Activated CD4-positive, CD25-positive, alpha-beta regulatory T cell treated with anti-CD3 and anti-CD28 coated beads, Interleukin-2, amount 50 U/mL, for 16 hours (primary cell): ENCODE measurements at regions not wholly inside any gene's neighbourhood (a gene's known extent, or its start where the extent isn't known, plus 50 kb on each side); places are given as distances from the start of the nearest gene placed in this dataset.
"Not testable (repeated sequence)": the region's sequence is repeated elsewhere in the genome, so short reads cannot be mapped to it uniquely, and the experiment has no call there.

Source experiments
- DNase-seq: peaks from one replicate; pipeline ENCODE4 v3.0.0-alpha.2; 2020; ENCODE audit warnings: low read depth, low spot score

- DNase-seq = not testable (repeated sequence)
These were observed 52.8 kb downstream of the FOXD4L6 start for GRCh38 chr9:41075671-41076070.

DNA sequence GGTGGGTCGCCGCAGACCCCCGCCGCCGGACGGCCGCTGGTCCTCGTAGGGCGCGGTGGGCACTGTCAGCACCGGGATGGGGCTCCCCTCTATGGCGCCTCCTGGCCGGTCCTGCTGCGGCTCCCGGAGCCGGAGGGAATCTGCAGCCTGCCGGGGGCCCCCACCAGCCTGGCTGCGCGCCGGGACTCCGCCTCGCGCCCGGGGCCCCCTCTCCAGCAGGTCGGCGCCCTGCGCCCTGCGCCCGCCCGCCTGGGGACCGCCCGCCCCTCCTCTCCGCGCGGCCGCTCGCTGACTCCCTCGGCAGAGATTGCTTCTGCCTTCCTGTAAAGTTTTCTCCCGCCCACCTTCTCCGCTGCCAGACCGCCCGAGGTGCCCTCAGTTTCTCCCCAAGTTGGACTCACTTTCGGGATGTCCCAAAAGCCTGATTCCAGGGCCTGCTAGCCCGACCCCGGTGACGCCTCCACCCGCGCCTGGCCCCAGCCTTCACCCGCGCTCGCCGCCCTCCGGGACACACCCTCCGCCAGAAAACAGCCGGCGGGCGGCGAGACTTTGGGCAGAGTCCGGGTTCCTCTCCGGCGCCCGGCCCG lies 54.0 kb downstream of the FOXD4L6 start:
- not testable (repeated sequence) for DNase-seq

- DNase-seq = not testable (repeated sequence)
These were observed 54.8 kb downstream of the FOXD4L6 start for GRCh38 chr9:41073471-41074243.

DNA sequence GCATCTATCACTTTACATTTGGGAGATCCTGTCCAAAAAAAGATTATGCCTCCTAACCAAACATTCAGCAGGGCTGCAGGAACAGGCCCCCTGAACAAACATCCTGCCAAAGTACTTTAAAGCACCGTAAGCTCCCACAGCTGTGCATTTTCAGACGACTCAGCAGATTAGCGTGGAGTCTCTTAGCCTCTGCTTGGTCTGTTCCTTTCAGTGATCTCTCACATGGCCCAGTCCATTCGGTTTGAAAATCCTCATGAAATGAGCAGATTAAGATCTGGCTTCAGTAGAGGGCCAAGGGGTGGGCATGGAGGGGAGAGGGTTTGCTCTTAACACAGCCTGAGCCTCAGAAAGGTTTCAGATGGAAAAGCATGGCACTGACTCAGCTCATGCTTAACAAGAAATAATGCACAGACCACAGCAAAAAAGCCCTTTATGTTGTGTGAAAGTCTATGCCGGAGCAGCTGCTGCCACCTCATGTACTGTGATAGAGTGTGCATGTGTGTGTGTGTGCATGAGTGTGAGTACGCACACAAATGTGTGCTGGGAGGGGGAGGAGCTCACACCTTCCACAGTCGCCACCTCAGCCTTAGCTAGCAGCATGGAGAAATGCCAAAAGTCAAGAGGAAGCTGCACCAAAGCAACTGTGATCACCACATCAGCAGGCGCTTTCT lies 64.2 kb downstream of the FOXD4L6 start:
- not testable (repeated sequence) for DNase-seq

GRCh38 chr9:41063243-41063642 lies 65.2 kb downstream of the FOXD4L6 start:
- DNase-seq = not testable (repeated sequence)

- DNase-seq = not testable (repeated sequence)
These were observed 68.9 kb downstream of the FOXD4L6 start for GRCh38 chr9:41059603-41060002.

GRCh38 chr9:41053666-41054363 lies 74.7 kb downstream of the FOXD4L6 start:
- not testable (repeated sequence) for DNase-seq

DNA sequence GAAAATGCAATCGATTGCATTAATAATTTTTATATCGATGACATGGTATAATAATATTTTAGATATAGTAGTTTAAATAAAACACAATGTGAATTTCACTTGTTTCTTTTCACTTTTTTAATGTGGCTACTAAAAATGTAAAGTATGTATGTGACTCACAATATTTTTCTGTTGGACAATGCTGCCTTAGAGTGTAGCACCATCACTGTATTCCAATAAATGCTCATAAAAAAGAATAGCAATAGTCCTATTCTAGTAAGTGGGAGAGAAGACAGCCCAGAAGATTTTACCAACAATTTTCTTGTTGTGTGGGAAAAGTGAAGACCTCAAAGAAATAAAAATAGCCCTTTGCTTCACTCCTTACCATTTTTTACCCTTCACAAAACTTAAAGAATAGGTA lies 79.8 kb downstream of the FOXD4L6 start:
- DNase-seq = not testable (repeated sequence)

DNA sequence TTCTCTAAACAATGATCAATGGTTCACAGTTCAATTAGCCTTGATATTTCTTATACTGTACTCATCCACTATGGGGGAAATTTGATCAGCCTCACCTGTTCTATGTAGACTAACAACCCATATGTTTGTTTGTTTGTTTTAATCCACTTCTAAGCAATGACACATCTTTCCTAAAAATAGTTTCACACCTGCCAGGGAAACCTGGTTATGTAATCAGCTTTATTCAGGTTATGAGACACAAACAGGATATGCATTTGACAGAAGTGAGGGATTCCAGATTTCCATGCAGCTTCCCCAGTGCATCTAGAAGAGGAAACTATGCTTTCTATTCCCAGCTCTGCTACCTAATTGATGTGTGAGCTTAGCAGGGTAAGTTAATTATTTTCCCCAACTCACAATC lies 80.7 kb downstream of the FOXD4L6 start:
- not testable (repeated sequence) for DNase-seq

DNA sequence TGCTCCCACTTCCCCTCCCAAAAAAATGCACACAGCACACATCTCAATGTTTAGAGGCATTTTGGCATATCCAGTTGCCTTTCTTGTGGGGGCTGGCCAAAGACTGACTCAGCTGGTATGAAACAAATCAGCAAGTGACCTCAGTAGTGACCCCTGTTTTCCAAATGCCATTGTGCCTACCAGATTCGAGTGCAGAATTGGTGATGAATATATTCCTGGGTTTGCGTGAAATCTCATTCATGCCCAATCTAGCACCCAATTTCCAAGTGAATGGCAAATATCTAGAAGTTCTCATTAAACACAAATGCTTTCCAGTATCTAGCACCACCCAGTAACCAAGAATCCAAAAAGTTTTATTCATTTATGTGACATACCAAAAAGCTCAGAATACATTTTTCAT lies 83.6 kb downstream of the FOXD4L6 start:
- DNase-seq = not testable (repeated sequence)

DNA sequence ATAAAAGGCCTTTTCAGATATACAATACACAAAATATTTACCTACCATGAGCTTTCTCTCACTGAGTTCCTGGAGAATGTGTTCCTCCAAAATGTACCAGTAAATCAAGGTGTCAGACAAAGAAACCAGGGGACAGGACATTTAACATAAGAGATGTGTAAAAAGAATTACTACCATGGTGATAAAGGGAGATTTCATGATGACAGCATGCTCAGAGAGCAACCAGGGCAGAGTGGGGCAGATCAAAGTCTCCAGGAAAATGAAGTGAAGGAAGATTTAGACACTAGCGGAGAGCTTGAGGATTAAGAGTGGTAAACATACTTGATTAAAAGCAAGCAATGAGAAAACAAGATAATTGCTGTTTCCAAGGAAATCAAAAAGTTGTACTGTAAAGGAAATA lies 85.0 kb downstream of the FOXD4L6 start:
- not testable (repeated sequence) for DNase-seq

GRCh38 chr9:41042111-41042510 lies 86.4 kb downstream of the FOXD4L6 start:
- DNase-seq = not testable (repeated sequence)

- DNase-seq = not testable (repeated sequence)
These were observed 87.7 kb downstream of the FOXD4L6 start for GRCh38 chr9:41040705-41041342.

DNA sequence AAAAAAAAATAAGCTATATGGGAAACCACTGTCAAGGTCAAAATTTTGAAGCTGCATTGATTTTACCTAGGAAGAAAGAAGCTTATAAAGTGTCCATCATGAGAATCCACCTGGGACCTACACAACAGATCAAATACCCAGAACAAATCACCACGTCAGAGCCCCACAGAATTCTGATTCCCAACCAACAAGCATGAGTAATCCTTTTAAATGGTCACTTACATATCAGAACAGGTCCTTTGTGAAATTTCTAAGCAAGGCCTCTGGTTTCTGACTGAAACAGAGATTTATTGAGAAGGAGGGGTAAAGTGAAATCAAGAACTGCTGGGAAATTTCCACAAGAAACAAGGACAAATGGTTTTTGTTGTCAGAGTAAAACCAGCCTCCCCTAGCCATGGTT lies 93.2 kb downstream of the FOXD4L6 start:
- DNase-seq = not testable (repeated sequence)

DNA sequence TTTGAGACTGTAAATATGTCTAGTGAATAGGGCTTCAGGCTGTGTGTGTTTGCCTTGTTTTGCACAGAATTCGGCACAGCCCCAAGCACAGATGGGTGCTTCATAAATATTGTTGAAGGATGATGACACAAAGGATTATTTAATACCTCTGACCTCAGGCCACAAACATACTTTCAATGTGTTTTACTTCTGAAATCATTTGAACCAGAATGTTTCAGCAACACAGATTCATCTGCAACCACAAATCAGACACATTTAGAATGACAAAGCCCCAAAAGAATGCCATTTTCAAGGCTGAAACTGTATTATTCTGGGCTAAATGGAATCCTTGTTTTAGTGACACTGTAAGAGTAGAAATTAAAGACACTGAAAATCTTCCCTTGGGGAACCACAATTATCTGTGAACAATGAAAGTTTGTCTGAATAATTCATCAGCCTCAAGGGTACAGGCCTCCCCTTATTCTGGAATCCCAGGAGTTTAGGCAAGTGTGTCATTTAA lies 93.7 kb downstream of the FOXD4L6 start:
- not testable (repeated sequence) for DNase-seq

- DNase-seq = not testable (repeated sequence)
These were observed 94.6 kb downstream of the FOXD4L6 start for GRCh38 chr9:41033877-41034276.

GRCh38 chr9:41033360-41033759 lies 95.1 kb downstream of the FOXD4L6 start:
- not testable (repeated sequence) for DNase-seq

- not testable (repeated sequence) for DNase-seq
These were observed 101.4 kb downstream of the FOXD4L6 start for GRCh38 chr9:41026912-41027676.

- not testable (repeated sequence) for DNase-seq
These were observed 106.1 kb downstream of the FOXD4L6 start for GRCh38 chr9:41022365-41022764.

DNA sequence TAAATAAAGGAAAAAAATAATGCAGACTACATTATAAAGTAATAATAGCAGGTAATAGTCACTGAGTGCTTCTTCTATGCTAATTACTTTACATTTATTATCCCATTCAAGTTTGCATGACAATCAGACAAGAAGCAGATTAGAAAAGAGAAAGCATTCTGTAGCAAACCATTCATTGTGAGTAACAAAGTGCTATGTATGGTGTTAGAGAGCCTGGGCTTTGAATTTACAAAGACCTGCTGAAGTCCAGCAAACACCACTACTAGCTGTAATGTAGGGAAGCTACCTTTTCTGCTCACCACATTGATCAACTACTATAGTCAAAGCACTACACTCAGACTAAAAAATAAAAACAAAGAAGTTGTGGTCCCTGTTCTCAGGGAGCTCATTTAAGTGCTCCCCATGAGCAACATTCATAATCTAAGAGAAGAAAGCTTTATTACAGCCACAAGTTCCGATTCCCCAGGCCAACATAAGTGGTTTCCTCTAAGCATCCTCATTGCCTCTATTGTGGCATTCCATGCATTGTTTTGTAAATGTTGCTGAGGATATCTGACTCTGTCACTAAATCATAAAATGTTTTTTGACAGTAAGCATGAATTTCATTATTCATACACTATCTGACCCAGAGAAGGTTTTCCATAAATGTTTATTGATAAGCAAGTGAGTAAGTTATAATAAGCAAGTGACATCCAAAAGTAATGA lies 108.5 kb downstream of the FOXD4L6 start:
- not testable (repeated sequence) for DNase-seq
